ES-I3 (cell line): ENCODE measurements at regions not wholly inside any gene's neighbourhood (a gene's known extent, or its start where the extent isn't known, plus 50 kb on each side); places are given as distances from the start of the nearest gene placed in this dataset.

Source experiments
- H3K36me3 ChIP-seq: 2 replicates; pipeline ENCODE4 v1.6.1; 2013; ENCODE audit warnings: mild to moderate bottlenecking, low read length, control low read depth, moderate library complexity; ENCODE audit not compliant: insufficient read depth
- H3K4me1 ChIP-seq: 2 replicates; pipeline ENCODE4 v1.6.1; 2013; ENCODE audit warnings: mild to moderate bottlenecking, control low read depth, low read length; ENCODE audit not compliant: insufficient read depth
- H3K9ac ChIP-seq: 2 replicates; pipeline ENCODE4 v1.6.1; 2013; ENCODE audit warnings: low read depth, mild to moderate bottlenecking, low read length, moderate library complexity
- H3K9me3 ChIP-seq: 2 replicates; pipeline ENCODE4 v1.6.1; 2013; ENCODE audit warnings: mild to moderate bottlenecking, low read length, moderate library complexity; ENCODE audit not compliant: control insufficient read depth, insufficient read depth

DNA sequence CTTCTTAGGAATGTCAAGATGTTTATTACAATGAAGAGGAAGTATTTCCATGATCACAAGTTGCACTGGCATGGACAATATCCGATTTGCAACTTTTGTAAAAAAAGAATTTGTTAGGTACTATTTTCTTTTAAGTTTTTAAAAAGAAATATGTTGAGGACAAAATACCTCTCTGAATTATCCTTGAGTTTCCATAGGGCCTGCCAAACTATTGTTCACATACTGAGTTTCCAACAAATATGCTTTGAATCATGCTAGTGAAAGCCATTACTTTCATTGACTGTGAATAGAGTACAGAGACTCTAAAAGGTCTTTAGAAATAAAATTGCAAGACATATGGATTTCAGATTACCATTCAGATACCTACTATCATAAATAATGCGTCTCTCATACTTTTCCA, 566.1 kb downstream of the TMEM182 start:
- Histone ChIP-seq H3K4me1 (no peaks in the 10 kb centered on the region), H3K36me3 (no peaks in the 10 kb centered on the region), H3K9ac (no peak overlapping the region), H3K9me3 (peaks cover 3% of the 10 kb centered on the region; the same call in 1 of the 2 replicates)

DNA sequence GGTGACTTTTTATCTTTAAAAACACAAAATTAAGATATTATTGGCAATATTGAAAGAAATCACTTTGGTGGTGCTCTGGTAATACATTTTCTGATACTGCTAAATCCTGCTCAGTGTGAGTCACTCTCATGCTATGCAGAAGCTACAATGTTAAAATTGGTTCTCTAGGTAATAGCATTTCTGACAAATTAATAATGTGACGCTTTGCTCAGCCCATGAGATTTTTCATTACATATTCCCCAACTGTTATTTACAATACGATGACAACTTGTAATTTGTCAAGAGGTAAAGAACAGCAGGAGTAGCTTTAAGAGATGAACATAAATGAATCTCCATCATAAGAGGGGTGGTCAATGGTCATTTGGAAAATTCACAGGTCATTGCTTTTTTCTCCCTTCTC, 573.6 kb downstream of the TMEM182 start:
- Histone ChIP-seq H3K9ac (no peak overlapping the region), H3K4me1 (peaks cover 12% of the 10 kb centered on the region; the same call in 1 of the 2 replicates), H3K9me3 (peaks cover 3% of the 10 kb centered on the region; the same call in 1 of the 2 replicates), H3K36me3 (no peaks in the 10 kb centered on the region)

GRCh38 chr2:103338819-103339218, 577.0 kb downstream of the TMEM182 start:
- Histone ChIP-seq H3K36me3 (no peaks in the 10 kb centered on the region), H3K4me1 (peaks cover 12% of the 10 kb centered on the region; the same call in 1 of the 2 replicates), H3K9ac (no peak overlapping the region), H3K9me3 (no peaks in the 10 kb centered on the region)

GRCh38 chr2:103346780-103347179, 584.9 kb downstream of the TMEM182 start:
- Histone ChIP-seq H3K36me3 (no peaks in the 10 kb centered on the region), H3K9ac (no peak overlapping the region; the same call in 1 of the 2 replicates), H3K4me1 (no peaks in the 10 kb centered on the region), H3K9me3 (no peaks in the 10 kb centered on the region)

GRCh38 chr2:103353774-103354173, 591.9 kb downstream of the TMEM182 start:
- Histone ChIP-seq H3K36me3 (no peaks in the 10 kb centered on the region), H3K9me3 (no peaks in the 10 kb centered on the region), H3K4me1 (no peaks in the 10 kb centered on the region), H3K9ac (no peak overlapping the region)

DNA sequence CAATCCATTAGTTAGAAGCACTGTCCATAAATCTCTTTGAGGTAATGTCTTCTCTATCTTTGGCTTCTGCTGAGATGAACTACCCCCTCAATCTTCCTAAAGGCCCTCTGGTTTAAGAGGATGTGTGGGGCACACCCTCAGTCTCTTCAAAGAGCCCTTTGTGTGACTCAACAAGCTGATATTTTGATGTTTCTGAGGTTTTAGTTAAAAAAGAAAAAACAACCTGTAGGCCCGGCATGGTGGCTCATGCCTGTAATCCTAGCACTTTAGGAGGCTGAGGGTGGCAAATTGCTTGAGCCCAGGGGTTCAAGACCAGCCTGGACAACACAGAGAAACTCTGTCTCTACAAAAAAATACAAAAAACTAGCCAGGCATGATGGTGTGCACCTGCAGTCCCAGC, 593.5 kb downstream of the TMEM182 start:
- Histone ChIP-seq H3K9me3 (no peaks in the 10 kb centered on the region), H3K9ac (no peak overlapping the region), H3K4me1 (no peaks in the 10 kb centered on the region), H3K36me3 (no peaks in the 10 kb centered on the region)

GRCh38 chr2:103361712-103362111, 599.9 kb downstream of the TMEM182 start:
- H3K36me3 ChIP-seq = no peaks in the 10 kb centered on the region
- H3K9ac ChIP-seq = no peak overlapping the region
- no peaks in the 10 kb centered on the region for H3K9me3 ChIP-seq
- H3K4me1 ChIP-seq = no peaks in the 10 kb centered on the region

GRCh38 chr2:103363639-103364038, 601.8 kb downstream of the TMEM182 start:
- H3K4me1 ChIP-seq = no peaks in the 10 kb centered on the region
- H3K36me3 ChIP-seq = no peaks in the 10 kb centered on the region
- H3K9ac ChIP-seq = no peak overlapping the region
- H3K9me3 ChIP-seq = no peaks in the 10 kb centered on the region

DNA sequence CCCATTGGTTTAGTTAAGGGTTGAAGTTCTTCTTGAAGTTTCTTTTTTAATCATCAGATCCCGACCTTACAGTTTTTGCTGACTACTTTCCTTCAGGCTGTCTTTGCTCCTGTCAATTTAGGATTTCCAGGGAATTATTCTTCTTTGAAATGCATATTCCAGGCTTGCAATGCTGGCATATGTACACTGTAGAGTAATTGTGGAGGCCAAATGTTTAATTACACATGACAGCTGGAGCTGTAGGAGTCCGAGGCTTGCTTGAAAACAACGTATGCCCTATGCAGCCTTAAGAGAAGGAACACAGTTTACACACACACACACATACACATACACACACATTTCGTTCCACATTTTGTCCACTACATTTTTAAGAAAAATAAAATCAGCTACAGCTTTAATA, 602.3 kb downstream of the TMEM182 start:
- Histone ChIP-seq H3K36me3 (no peaks in the 10 kb centered on the region), H3K9me3 (no peaks in the 10 kb centered on the region), H3K4me1 (no peaks in the 10 kb centered on the region), H3K9ac (no peak overlapping the region)

DNA sequence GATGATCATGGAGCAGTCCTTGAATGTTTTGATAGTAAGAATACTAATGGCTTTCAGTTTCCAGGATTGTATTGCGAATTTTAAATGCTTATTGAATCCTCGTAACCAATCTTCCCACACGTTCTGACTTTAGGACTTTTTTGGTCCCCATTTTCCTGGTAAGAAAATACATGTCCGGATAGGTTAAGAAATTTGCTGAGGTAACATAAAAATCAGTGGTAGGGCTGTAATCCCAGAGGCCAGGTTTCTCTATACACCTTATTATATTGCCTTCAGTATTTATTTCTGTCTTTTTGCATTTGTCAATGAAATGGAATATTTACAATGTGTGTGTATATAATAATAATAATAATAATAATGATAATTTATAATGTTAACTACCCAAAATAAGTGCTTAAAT, 603.2 kb downstream of the TMEM182 start:
- H3K36me3 ChIP-seq = no peaks in the 10 kb centered on the region
- H3K9ac ChIP-seq = no peak overlapping the region
- H3K9me3 ChIP-seq = no peaks in the 10 kb centered on the region
- no peaks in the 10 kb centered on the region for H3K4me1 ChIP-seq

DNA sequence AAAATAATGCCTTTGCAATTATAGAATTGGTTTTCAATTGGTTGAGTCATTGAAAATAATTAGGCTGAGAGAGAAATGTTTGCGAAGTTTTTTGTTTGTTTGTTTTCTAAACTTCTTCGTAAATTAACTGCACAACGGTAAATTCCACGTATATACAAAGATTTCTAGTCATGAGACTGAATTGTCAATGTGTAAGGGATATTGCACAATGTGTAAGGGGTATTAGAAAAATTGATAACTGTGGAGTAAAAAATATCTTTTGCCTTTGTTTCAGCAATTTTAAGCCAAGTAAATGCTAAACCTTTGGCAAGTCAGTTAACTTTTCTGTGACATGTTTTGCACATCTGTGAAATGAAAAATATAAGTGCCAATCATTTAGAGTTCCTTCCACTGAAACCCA, 606.0 kb downstream of the TMEM182 start:
- no peaks in the 10 kb centered on the region for H3K9me3 ChIP-seq
- H3K9ac ChIP-seq = no peak overlapping the region
- no peaks in the 10 kb centered on the region for H3K4me1 ChIP-seq
- H3K36me3 ChIP-seq = no peaks in the 10 kb centered on the region

- no peaks in the 10 kb centered on the region for H3K36me3 ChIP-seq
- no peak overlapping the region for H3K9ac ChIP-seq
- no peaks in the 10 kb centered on the region; the same call in 1 of the 2 replicates for H3K9me3 ChIP-seq
- H3K4me1 ChIP-seq = peaks cover 16% of the 10 kb centered on the region; the same call in 1 of the 2 replicates
Measured at GRCh38 chr2:103383541-103383940, 621.7 kb downstream of the TMEM182 start.

DNA sequence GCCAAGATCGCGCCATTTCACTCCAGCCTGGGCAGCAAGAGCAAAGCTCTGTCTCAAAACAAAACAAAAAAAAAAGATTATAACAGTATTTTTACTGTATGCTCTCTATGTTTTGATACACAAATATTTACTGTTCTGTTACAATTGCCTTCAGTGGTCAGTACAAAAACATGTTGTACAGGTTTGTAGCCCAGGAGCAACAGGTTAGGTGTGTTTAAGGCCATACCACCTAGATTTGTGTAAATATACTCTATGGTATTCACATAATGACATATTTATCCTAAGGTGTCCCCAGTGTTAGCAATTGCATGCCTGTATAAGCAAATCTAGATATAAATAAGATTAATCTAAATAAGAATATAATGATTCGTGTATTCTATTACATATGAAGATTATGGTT, 625.0 kb downstream of the TMEM182 start:
- Histone ChIP-seq H3K4me1 (peaks cover 12% of the 10 kb centered on the region; the same call in 1 of the 2 replicates), H3K36me3 (no peaks in the 10 kb centered on the region), H3K9ac (no peak overlapping the region), H3K9me3 (no peaks in the 10 kb centered on the region)

- Histone ChIP-seq H3K9me3 (no peaks in the 10 kb centered on the region), H3K9ac (no peak overlapping the region), H3K36me3 (no peaks in the 10 kb centered on the region), H3K4me1 (peaks cover 12% of the 10 kb centered on the region; the same call in 1 of the 2 replicates)
Measured at GRCh38 chr2:103387888-103388287, 626.1 kb downstream of the TMEM182 start.

DNA sequence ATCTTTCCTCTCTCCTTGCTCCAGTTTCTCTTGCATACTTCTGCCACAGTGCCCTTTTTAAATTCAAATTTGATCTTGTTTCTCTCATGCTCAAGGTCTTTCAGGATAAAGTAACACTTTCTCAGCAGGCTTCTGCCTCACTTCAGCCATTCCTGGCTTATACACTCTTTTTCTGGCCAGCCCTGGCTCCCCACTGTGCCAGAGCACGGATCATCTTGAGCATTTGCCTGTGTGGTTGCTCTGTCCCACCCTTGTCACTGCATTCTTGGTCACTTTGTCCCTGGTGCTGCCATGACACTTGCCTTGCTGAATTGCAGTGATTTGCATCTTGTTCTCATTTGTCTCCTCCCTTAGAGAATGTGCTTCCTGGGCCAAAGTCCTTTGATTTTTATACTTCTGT, 634.3 kb downstream of the TMEM182 start:
- Histone ChIP-seq H3K4me1 (peaks cover 8% of the 10 kb centered on the region), H3K36me3 (no peaks in the 10 kb centered on the region)

DNA sequence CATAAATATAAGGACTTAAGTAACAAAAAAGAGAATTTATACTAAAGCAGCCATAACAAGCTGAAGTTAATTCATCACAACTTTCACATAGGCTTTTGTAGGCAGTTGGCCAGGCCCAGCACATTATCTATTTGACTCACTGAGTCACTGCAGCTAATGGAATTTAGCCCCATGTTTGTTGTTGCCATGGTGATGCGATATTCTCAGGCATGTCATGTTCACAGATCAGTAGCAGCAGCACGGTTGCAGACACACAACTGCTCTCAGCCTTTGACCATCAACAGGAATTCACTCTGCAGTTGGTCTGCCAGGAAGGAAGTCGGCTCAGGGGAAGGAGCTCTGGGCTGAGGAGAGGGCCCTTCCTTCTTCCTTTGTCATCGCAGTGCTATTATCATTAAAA, 639.8 kb downstream of the TMEM182 start:
- H3K4me1 ChIP-seq = peaks cover 38% of the 10 kb centered on the region
- H3K9ac ChIP-seq = no peak overlapping the region
- H3K9me3 ChIP-seq = no peaks in the 10 kb centered on the region
- no peaks in the 10 kb centered on the region for H3K36me3 ChIP-seq

More for the DNA sequence above, 634.3 kb downstream of the TMEM182 start:
- Histone ChIP-seq H3K9ac (no peak overlapping the region), H3K9me3 (no peaks in the 10 kb centered on the region)
